HFFc6 (cell line): ENCODE measurements at regions not wholly inside any gene's neighbourhood (a gene's known extent, or its start where the extent isn't known, plus 50 kb on each side); places are given as distances from the start of the nearest gene placed in this dataset.
A peak's percentile ranks its signal among the peaks of the same experiment; 100 is the strongest.

Experiments used
- DNase-seq: peaks from one replicate; pipeline ENCODE4 v3.0.0-alpha.2; 2018
- H3K27ac Mint-ChIP-seq: 2 replicates; pipeline ENCODE4 v1.8.0; 2020; ENCODE audit warnings: mild to moderate bottlenecking, mixed read lengths
- H3K27me3 Mint-ChIP-seq: 2 replicates; pipeline ENCODE4 v1.8.0; 2021; ENCODE audit warnings: mild to moderate bottlenecking, moderate library complexity, mixed read lengths; ENCODE audit not compliant: insufficient read depth
- H3K36me3 Mint-ChIP-seq: 2 replicates; pipeline ENCODE4 v1.8.0; 2021; ENCODE audit warnings: low read depth, mixed read lengths
- H3K4me1 Mint-ChIP-seq: 2 replicates; pipeline ENCODE4 v1.8.0; 2020; ENCODE audit warnings: low read depth, mixed read lengths
- H3K4me3 Mint-ChIP-seq: 2 replicates; pipeline ENCODE4 v1.8.0; 2020; ENCODE audit warnings: mild to moderate bottlenecking, moderate library complexity, mixed read lengths
- H3K9me3 Mint-ChIP-seq: 2 replicates; pipeline ENCODE4 v1.8.0; 2020; ENCODE audit warnings: mild to moderate bottlenecking, mixed read lengths
- CTCF ChIP-seq: fragments of 200-600 bp; sonication (generic); IDR thresholded peaks from 2 replicates; pipeline ENCODE4 v1.5.0; 2021; ENCODE audit warnings: antibody characterized with exemption, mild to moderate bottlenecking

- TF ChIP-seq CTCF: no peak
- peaks cover 8% of the 10 kb centered on the region; the same call in 1 of the 2 replicates for H3K36me3 Mint-ChIP-seq
- H3K4me3 Mint-ChIP-seq: no peak overlapping the region
- no peak for DNase-seq
- peaks cover 45% of the 10 kb centered on the region for H3K4me1 Mint-ChIP-seq
- H3K27me3 Mint-ChIP-seq: no peaks in the 10 kb centered on the region
- no peaks in the 10 kb centered on the region for H3K9me3 Mint-ChIP-seq
- no peak overlapping the region for H3K27ac Mint-ChIP-seq
Observed at GRCh38 chr1:173415905-173416450, 61.2 kb upstream of the PRDX6 start.

DNA sequence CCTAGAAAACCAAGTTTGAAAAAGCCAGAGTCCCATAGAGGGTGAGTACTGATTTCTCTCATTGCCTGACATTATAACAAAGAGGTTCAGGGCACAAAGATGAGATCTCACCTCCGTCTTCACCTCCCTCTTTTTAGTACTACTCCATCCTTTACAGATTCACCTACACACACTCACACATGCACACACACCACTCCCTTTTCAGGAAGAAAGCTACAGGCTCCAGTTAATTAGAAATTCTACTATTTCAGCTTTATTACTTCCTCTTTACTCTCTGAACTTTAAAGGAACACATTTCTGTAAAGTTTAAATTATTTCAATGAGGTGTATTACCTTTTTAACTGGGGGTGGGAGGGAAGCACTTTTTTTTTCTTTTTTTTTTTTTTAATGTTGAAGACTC lies 59.6 kb upstream of the PRDX6 start:
- TF ChIP-seq CTCF: no peak
- Mint-ChIP-seq H3K27ac (no peak overlapping the region), H3K4me1 (peaks cover 31% of the 10 kb centered on the region), H3K4me3 (no peak overlapping the region), H3K36me3 (peaks cover 16% of the 10 kb centered on the region), H3K27me3 (no peaks in the 10 kb centered on the region), H3K9me3 (no peaks in the 10 kb centered on the region)
- DNase-seq: no peak

- H3K27me3 Mint-ChIP-seq: no peaks in the 10 kb centered on the region; the same call in 1 of the 2 replicates
- peaks cover 18% of the 10 kb centered on the region for H3K36me3 Mint-ChIP-seq
- no peak for DNase-seq
- peaks cover 23% of the 10 kb centered on the region for H3K4me1 Mint-ChIP-seq
- no peak overlapping the region for H3K27ac Mint-ChIP-seq
- TF ChIP-seq CTCF: no peak
- no peaks in the 10 kb centered on the region for H3K9me3 Mint-ChIP-seq
- H3K4me3 Mint-ChIP-seq: no peak overlapping the region
Observed at GRCh38 chr1:173418107-173418985, 58.8 kb upstream of the PRDX6 start.

- peaks cover 18% of the 10 kb centered on the region for H3K36me3 Mint-ChIP-seq
- no peaks in the 10 kb centered on the region; the same call in 1 of the 2 replicates for H3K27me3 Mint-ChIP-seq
- H3K27ac Mint-ChIP-seq: peak overlapping the region; percentile 77
- TF ChIP-seq CTCF: peak; percentile 98
- H3K4me3 Mint-ChIP-seq: peak overlapping the region; percentile 78
- peak; percentile 66 for DNase-seq
- no peaks in the 10 kb centered on the region for H3K9me3 Mint-ChIP-seq
- H3K4me1 Mint-ChIP-seq: peaks cover 38% of the 10 kb centered on the region
Observed at GRCh38 chr1:173420330-173420806, 56.8 kb upstream of the PRDX6 start.

DNA sequence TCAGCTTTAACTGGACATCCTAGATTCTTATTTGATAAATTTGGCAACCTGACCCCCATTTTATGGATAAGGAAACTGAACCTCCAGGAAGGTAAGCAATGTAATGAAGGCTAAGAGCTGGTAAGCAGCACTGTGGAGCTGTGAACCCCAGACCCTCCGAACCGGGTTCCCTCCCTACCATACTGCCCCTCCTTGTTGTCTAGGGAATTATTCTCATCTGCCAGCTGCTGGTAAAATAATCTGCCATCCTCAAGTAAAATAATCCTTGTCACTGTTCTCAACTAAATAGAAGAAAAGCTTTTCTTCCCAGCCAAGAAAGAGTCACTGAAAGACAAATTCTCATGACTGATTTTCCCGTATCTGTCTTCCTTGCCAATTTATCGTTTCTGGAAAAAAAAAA lies 55.8 kb upstream of the PRDX6 start:
- H3K9me3 Mint-ChIP-seq: no peaks in the 10 kb centered on the region
- no peak for TF ChIP-seq CTCF
- H3K27me3 Mint-ChIP-seq: no peaks in the 10 kb centered on the region; the same call in 1 of the 2 replicates
- no peak for DNase-seq
- peaks cover 47% of the 10 kb centered on the region for H3K4me1 Mint-ChIP-seq
- peaks cover 10% of the 10 kb centered on the region for H3K36me3 Mint-ChIP-seq
- no peak overlapping the region for H3K4me3 Mint-ChIP-seq
- no peak overlapping the region for H3K27ac Mint-ChIP-seq
